ENCODE measurements at regions not wholly inside any gene's neighbourhood (a gene's known extent, or its start where the extent isn't known, plus 50 kb on each side); places are given as distances from the start of the nearest gene placed in this dataset.

DNA sequence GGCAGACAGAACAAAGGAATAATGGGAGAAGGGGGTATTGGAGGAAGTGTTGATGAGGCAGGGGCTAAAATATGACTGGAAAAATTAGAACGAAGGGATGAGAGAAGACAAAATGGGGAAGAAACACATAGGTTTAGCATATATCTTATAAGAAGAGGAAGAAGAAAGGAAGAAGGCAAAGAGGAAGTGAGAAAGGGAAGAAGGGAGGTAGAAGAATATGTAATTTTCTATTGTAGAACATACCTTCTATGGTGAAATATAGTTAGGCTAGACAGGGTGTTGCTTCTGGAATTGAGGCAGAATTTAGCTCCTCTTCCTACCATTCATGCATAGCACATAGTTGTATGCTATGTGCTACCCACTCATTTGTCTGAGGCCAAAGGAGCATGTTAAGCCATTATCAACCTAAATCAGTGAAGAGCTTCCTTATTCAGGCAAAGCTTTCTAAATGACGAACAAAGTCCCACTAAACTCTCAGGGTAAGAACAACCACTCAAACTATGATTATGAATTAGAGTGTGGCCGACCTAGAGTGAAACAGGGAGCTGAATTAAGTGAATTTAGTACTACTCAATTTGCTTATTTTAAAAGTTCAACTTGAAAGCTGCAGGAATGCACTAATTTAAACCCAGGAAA, 180.9 kb upstream of the GALNT5 start:
- TF ChIP-seq POLR2A (IDR thresholded peaks at IDR 0.05; ENCODE audit: low read depth, low read length): no peak
- FAIRE-seq (no peak), DNase-seq (ENCODE audit: insufficient read length, low spot score) (no peak)

DNA sequence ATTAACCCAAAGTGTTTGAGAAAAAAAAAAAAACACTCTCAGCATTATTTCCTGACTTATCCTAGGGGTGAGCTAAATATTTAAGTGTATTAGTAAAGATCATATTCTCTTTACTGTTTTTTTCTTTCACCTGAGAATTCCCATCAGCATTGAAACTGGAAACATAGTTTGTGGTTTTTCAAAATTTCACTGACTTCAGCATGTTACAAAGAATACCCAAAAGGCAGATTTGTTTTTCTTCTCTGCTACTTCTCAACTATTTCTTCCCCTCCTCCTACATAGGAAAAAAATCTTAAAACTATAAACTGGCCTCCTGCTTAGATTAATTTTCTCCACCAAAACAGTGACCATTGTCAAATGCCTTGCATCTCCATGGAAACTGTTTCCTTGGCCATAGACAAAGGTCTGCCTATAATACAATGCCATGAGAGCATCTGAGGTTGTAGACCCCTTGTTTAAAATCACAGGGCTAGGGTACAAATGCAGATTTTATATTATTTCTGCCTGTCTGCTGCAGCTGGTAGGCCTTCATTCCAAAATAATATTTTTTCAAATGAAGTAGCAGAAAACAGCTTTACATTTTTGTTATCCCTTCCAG, 179.7 kb upstream of the GALNT5 start:
- TF ChIP-seq POLR2A (IDR thresholded peaks at IDR 0.05; ENCODE audit: low read depth, low read length): no peak
- no peak for FAIRE-seq
- no peak for DNase-seq (ENCODE audit: insufficient read length, low spot score)

- TF ChIP-seq POLR2A (IDR thresholded peaks at IDR 0.05; ENCODE audit: low read depth, low read length): no peak
- FAIRE-seq: no peak
- DNase-seq (ENCODE audit: insufficient read length, low spot score): no peak
These were observed 174.6 kb upstream of the GALNT5 start for GRCh38 chr2:157082950-157083349.

DNA sequence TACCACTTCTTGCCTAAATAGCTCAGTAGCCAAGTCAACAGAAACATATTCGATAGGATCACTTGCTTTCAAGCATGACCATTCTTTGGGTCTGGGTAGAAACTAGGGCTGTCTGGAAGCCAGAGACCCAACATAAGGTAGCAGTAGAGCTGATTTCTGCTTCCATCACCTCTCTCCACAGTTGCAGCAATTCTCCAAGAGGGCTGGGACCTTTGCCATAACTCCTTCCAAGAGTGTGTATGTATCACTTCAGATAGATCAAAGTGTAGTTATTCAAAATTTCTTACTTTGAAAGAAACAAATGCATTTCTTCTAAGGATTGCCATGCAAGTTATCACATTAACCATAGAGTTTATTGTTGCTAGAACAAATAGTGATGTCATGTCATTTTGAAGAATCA, 172.0 kb upstream of the GALNT5 start:
- TF ChIP-seq POLR2A (IDR thresholded peaks at IDR 0.05; ENCODE audit: low read depth, low read length): no peak
- FAIRE-seq: no peak

GRCh38 chr2:157087373-157088002, 170.0 kb upstream of the GALNT5 start:
- DNase-seq (ENCODE audit: insufficient read length, low spot score) (no peak), FAIRE-seq (no peak)

More for the DNA sequence above, 172.0 kb upstream of the GALNT5 start:
- no peak for DNase-seq (ENCODE audit: insufficient read length, low spot score)

DNA sequence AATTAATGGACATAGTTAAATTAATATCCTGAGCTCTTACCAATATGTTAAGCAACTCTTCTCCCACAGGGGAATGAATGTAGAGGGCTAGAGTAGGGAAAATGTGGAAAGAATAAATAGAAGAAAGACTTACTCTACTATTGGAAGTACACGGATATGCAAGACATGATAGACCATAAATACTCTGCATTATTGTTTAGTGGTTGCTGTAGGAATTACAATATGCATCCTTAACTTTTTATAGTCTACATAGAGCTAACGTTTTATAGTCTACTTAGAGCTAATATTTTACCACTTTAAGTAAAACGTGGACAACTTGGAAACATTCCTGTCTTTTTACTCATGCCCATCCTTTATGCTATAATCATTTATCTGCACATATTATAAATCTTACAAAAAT, 163.8 kb upstream of the GALNT5 start:
- FAIRE-seq (peak; percentile 6), DNase-seq (ENCODE audit: insufficient read length, low spot score) (no peak)
- no peak for TF ChIP-seq POLR2A (IDR thresholded peaks at IDR 0.05; ENCODE audit: low read depth, low read length)

More at GRCh38 chr2:157087373-157088002, 170.0 kb upstream of the GALNT5 start:
- no peak for TF ChIP-seq POLR2A (IDR thresholded peaks at IDR 0.05; ENCODE audit: low read depth, low read length)

- TF ChIP-seq POLR2A (IDR thresholded peaks at IDR 0.05; ENCODE audit: low read depth, low read length): no peak
- DNase-seq (ENCODE audit: insufficient read length, low spot score) (no peak), FAIRE-seq (no peak)
These were observed 152.1 kb upstream of the GALNT5 start for GRCh38 chr2:157105372-157105771.

DNA sequence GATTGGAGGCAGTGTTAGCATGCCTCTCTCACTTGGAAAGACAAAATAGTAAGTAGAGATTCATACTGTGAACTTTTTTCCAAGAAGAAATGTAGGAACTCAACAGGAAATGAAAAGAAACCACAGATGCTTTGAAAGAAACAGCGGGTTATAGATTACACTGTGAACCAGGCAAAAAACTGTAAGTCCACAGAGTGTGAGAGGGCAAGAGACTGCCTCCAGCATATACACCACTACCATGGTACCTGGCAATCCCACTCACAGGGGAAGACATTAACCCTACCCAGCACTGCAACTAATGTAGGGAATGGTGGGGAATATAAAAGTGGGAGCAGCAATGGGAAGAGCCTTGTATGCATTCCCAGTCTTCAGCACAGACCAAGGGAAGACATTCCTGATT, 150.6 kb upstream of the GALNT5 start:
- TF ChIP-seq POLR2A (IDR thresholded peaks at IDR 0.05; ENCODE audit: low read depth, low read length): no peak
- DNase-seq (ENCODE audit: insufficient read length, low spot score) (no peak), FAIRE-seq (no peak)

DNA sequence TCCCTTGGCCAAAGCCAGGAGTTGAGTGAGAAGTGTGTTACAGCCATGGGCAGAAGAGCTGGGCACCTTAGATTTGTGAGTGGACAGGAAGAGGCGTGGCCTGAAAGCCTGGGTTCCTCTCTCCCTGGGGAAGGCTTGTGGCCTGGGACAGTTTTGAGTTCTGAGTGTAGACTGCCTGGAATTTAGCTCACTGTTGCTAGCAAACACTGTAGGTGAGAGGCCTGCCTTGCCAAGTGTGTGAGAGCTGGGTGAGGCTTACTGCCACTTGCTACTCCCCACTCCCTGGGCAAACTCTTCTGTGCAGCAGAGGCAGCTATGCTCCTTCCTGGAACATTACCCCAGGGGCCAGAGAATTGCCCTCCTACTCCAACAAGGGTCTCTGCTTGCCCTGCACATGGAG, 150.0 kb upstream of the GALNT5 start:
- no peak for TF ChIP-seq POLR2A (IDR thresholded peaks at IDR 0.05; ENCODE audit: low read depth, low read length)
- DNase-seq (ENCODE audit: insufficient read length, low spot score): no peak
- FAIRE-seq: no peak

DNA sequence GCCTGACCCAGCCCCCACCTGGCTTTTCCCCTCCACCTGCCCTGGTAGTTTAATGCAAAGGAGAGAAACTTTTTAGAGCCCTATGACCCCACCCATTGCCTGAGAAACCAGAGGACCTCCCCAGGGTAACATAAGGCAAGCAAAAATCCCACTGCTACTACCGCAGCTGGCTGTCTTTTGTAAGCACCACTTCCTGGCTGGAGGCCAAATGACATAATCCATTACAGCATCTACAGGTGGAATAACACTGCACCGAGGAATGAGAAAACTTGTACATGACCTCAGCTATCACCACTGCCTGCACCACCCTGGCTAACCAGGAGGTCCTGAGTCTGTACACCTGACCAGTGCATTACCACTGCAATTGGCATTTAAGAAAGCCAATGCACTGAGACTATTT, 149.6 kb upstream of the GALNT5 start:
- FAIRE-seq (no peak), DNase-seq (ENCODE audit: insufficient read length, low spot score) (no peak)
- no peak for TF ChIP-seq POLR2A (IDR thresholded peaks at IDR 0.05; ENCODE audit: low read depth, low read length)

- TF ChIP-seq POLR2A (IDR thresholded peaks at IDR 0.05; ENCODE audit: low read depth, low read length): no peak
- DNase-seq (ENCODE audit: insufficient read length, low spot score): no peak
- FAIRE-seq: no peak
These were observed 134.7 kb upstream of the GALNT5 start for GRCh38 chr2:157122776-157123175.

GRCh38 chr2:157124731-157125130, 132.8 kb upstream of the GALNT5 start:
- DNase-seq (ENCODE audit: insufficient read length, low spot score) (no peak), FAIRE-seq (no peak)
- TF ChIP-seq POLR2A (IDR thresholded peaks at IDR 0.05; ENCODE audit: low read depth, low read length): no peak

DNA sequence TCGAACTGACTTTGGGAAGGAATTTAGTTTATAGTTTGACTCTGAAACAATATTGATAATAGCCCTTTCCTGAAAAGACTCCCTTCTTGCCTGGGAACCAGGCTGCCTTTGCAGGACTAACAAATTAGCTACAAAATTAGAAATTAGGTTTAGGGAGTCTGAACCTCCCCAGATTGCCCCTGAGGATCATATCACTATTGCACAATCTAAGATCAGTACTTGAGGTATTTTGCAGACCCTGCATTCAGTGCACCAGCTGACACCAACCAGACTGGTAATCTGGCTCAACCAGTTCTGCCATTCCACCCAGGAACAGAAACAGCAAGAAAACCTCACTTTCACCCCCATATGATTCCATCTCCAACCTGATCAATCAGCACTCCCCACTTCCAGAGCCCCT, 131.8 kb upstream of the GALNT5 start:
- FAIRE-seq (no peak), DNase-seq (ENCODE audit: insufficient read length, low spot score) (no peak)
- no peak for TF ChIP-seq POLR2A (IDR thresholded peaks at IDR 0.05; ENCODE audit: low read depth, low read length)

DNA sequence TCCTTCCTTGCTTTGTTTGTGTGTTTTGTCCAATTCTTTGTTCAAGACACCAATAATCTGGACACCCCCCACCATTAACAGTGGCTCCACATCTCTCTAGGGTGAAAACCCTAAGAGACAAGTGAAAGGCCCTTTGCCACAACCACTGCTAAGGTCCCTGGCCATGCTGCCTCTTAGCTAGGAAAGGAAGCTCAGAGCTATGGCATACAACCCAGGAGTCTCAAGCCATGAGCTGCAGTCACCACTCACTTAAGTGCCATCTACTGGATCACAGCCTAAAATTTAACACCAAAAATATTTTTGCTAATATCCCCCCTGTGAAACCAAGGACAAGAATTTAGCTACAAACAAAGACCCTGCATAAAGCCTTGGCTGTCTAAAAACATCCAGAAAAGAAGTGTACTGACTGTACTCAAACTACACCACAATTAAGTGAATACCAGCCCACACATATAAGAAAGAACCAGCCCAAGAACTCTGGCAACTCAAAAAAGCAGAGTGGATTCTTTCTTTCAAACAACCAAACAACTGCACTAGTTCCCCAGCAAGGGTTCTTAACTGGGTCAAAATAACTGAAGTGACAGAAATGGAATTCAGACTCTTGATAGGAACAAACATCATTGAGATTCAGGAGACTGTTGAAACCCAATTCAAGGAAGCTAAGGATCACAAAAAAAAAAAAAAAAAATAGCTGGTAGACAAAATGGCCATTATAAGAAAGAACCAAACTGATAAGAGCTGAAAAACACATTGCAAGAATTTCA, 130.1 kb upstream of the GALNT5 start:
- TF ChIP-seq POLR2A (IDR thresholded peaks at IDR 0.05; ENCODE audit: low read depth, low read length): no peak
- DNase-seq (ENCODE audit: insufficient read length, low spot score) (no peak), FAIRE-seq (no peak)

Measured in H54 (cell line).